ENCODE measurements at regions not wholly inside any gene's neighbourhood (a gene's known extent, or its start where the extent isn't known, plus 50 kb on each side); places are given as distances from the start of the nearest gene placed in this dataset.

DNA sequence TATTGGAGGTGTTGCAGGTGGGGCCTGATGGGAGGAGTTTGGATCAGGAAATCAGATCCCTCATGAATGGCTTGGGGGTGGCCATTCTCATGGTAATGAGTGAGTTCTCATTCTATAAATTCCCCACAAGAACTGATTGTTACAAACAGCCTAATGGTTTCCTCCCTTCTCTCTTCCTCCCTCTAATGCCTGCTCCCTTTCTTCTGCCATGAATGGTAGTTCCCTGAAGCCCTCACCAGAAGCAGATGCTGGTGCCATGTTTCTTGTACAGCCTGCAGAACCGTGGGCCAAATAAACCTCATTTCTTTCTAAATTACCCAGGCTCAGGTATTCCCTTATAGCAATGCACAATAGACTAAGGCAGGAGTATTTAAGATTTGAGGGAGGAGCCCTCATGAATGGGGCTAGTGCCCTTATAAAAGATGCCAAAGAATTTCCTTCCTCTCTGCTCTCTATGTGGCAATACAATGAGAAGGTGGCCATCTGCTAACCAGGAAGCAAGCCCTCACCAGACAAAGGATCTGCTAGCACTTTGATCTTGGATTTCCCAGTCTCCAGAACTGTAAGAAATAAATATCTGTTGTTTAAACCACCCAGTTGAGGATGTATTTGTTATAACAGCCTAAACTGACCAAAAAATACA is 251.8 kb downstream of the ZEB2 start:
- no peaks in the 10 kb centered on the region for H3K36me3 ChIP-seq
- no peak for DNase-seq
- intact Hi-C loops (cut with DNase I; ENCODE audit: low total_unique reads): no loop called here
- TF ChIP-seq EP300 (IDR thresholded peaks at IDR 0.05) (no peak), POLR2AphosphoS5 (IDR thresholded peaks at IDR 0.05) (no peak), POLR2A (IDR thresholded peaks at IDR 0.05) (no peak)
- TF ChIP-seq, protein P1, sequence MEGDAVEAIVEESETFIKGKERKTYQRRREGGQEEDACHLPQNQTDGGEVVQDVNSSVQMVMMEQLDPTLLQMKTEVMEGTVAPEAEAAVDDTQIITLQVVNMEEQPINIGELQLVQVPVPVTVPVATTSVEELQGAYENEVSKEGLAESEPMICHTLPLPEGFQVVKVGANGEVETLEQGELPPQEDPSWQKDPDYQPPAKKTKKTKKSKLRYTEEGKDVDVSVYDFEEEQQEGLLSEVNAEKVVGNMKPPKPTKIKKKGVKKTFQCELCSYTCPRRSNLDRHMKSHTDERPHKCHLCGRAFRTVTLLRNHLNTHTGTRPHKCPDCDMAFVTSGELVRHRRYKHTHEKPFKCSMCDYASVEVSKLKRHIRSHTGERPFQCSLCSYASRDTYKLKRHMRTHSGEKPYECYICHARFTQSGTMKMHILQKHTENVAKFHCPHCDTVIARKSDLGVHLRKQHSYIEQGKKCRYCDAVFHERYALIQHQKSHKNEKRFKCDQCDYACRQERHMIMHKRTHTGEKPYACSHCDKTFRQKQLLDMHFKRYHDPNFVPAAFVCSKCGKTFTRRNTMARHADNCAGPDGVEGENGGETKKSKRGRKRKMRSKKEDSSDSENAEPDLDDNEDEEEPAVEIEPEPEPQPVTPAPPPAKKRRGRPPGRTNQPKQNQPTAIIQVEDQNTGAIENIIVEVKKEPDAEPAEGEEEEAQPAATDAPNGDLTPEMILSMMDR (IDR thresholded peaks at IDR 0.05): no peak
- 93 to 100% (median 95%) methylated on average over 1 of the region's 1 CpG for WGBS, 5 donors
- no peaks in the 10 kb centered on the region for H3K9me3 ChIP-seq
- H3K27me3 ChIP-seq: no peaks in the 10 kb centered on the region
- H3K4me3 ChIP-seq: no peak overlapping the region
- H3K27ac ChIP-seq: no peak overlapping the region
- peaks cover 0 to 8% (median 0%) of the 10 kb centered on the region in 4 donors for H3K4me1 ChIP-seq

DNA sequence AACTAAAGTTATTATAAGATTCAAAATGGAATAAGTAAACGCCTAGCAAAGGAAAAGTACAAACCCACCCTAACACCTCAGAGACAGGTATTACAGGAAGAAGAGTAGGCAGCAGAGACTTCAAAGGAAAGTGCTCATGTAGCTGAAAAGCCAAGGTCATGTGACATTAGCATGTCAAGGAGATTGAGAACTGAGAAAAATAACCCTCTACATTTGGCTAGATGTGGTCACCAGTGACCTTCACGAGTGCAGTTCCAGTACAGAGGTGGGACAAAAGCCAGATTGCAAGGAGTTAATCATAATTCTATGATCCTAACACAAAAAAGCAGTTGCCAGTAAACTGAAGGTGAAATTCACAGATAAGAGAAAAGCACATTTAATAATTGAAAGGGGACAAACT is 252.7 kb downstream of the ZEB2 start:
- 64 to 78% (median 67%) methylated on average over 2 of the region's 2 CpGs for WGBS, 5 donors
- H3K36me3 ChIP-seq: no peaks in the 10 kb centered on the region
- peaks cover 0 to 8% (median 0%) of the 10 kb centered on the region in 4 donors for H3K4me1 ChIP-seq
- H3K27me3 ChIP-seq: no peaks in the 10 kb centered on the region
- no peak overlapping the region for H3K4me3 ChIP-seq
- H3K9me3 ChIP-seq: no peaks in the 10 kb centered on the region
- no peak for TF ChIP-seq POLR2A (IDR thresholded peaks at IDR 0.05)
- TF ChIP-seq EP300 (IDR thresholded peaks at IDR 0.05): no peak
- TF ChIP-seq, protein P1 (IDR thresholded peaks at IDR 0.05): no peak
- no peak for TF ChIP-seq POLR2AphosphoS5 (IDR thresholded peaks at IDR 0.05)
- H3K27ac ChIP-seq: no peak overlapping the region
- peak in 1 of 2 donors; percentile 27 for DNase-seq
- intact Hi-C loops (cut with DNase I; ENCODE audit: low total_unique reads): no loop called here

DNA sequence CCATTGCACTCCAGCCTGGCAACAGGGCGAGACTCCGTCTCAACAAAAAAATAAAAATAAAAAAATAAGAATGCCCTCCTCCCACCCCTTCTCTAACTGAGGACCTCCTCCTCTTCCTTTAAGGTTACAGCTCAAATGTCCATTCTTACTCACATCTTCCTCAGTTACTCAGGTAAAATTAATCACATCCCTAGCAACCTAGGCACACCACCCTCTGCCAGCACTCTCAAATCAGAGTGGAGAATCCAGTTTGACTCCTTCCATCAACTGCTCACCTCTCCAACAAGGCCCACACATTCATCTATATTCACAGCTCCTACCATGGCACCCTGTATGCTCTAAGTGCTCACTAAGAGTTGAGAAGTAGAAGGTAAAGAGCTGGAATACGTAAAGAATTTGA is 254.3 kb downstream of the ZEB2 start:
- WGBS, 5 donors: 95 to 100% (median 98%) methylated on average over 3 of the region's 3 CpGs
- TF ChIP-seq POLR2AphosphoS5 (IDR thresholded peaks at IDR 0.05): no peak
- no peak for TF ChIP-seq POLR2A (IDR thresholded peaks at IDR 0.05)
- TF ChIP-seq, protein P1 (IDR thresholded peaks at IDR 0.05): no peak
- no peak for TF ChIP-seq EP300 (IDR thresholded peaks at IDR 0.05)
- DNase-seq: no peak
- Histone ChIP-seq H3K4me3 (no peak overlapping the region), H3K36me3 (no peaks in the 10 kb centered on the region), H3K4me1 (no peaks in the 10 kb centered on the region), H3K27me3 (no peaks in the 10 kb centered on the region), H3K9me3 (no peaks in the 10 kb centered on the region), H3K27ac (no peak overlapping the region)
- intact Hi-C loops (cut with DNase I; ENCODE audit: low total_unique reads): no loop called here

DNA sequence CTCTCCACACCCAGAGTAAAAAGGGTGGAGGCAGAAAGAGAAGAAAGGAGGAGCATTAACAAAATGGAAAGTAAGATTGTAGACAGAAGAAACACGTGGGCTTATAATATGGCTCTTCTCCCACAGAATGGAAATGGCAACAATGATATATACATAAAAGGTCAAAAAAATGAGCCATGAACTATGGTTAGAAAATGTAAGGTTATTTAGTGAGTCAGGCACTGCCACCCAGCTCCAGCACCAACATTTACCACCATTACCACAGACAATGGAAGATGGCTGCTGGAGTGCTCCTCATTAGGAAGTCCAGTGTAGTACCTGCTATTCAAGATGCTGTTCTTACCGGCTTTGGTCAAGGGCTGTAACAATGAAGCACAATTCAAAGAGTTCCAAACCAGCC is 258.0 kb downstream of the ZEB2 start:
- Histone ChIP-seq H3K27ac (no peak overlapping the region), H3K36me3 (no peaks in the 10 kb centered on the region), H3K4me3 (no peak overlapping the region), H3K4me1 (no peaks in the 10 kb centered on the region), H3K27me3 (no peaks in the 10 kb centered on the region), H3K9me3 (peaks cover 0 to 12% (median 0%) of the 10 kb centered on the region in 4 donors)
- WGBS, 5 donors: 84 to 96% (median 90%) methylated on average over 2 of the region's 2 CpGs
- TF ChIP-seq POLR2A (IDR thresholded peaks at IDR 0.05) (no peak), EP300 (IDR thresholded peaks at IDR 0.05) (no peak), POLR2AphosphoS5 (IDR thresholded peaks at IDR 0.05) (no peak)
- TF ChIP-seq, protein P1 (IDR thresholded peaks at IDR 0.05): no peak
- intact Hi-C loops (cut with DNase I; ENCODE audit: low total_unique reads): no loop called here
- DNase-seq: no peak
